ENCODE measurements at regions not wholly inside any gene's neighbourhood (a gene's known extent, or its start where the extent isn't known, plus 50 kb on each side); places are given as distances from the start of the nearest gene placed in this dataset.

- TF ChIP-seq CTCF (IDR thresholded peaks at IDR 0.05; ENCODE audit: extremely low read depth, insufficient read depth, missing control alignments): no peak
- in situ Hi-C loops (cut with MboI; ENCODE audit: low pct_unique_long_range_greater_than_20kb, low sequenced_read_pairs, unreplicated experiment): no loop called here
- no peak for DNase-seq (ENCODE audit: low spot score)
These were observed 118.4 kb downstream of the GLI2 start for GRCh38 chr2:120854014-120854620.

GRCh38 chr2:120854766-120855530 lies 119.3 kb downstream of the GLI2 start:
- TF ChIP-seq CTCF (IDR thresholded peaks at IDR 0.05; ENCODE audit: extremely low read depth, insufficient read depth, missing control alignments): no peak
- DNase-seq (ENCODE audit: low spot score): no peak
- in situ Hi-C loops (cut with MboI; ENCODE audit: low pct_unique_long_range_greater_than_20kb, low sequenced_read_pairs, unreplicated experiment): no loop called here

DNA sequence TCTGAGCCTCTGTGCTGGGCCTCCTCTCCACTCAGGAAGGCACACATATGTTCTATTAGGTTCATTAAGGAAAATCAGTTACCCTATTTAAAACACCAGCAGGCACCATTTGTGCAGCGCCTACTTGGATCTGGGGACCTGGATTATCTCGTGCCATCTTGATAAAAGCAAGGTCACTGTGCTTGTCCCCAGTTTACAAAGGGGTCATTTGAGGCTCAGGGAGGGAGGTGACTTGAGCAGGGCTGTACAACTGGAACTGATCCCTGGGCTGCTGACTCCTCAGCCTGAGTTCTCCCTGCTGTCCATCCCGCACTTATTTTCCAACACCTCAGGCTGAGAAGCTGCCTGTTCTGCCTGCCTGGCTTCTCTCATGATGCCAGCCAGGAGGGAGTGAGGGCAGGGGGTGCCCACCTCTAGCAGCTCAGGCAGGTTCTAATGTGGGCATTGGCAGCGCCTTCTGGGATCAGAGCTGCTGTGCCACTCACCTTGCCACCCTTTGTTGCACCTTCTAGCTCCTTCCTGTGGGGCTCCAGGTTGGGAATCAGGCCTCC lies 120.3 kb downstream of the GLI2 start:
- in situ Hi-C loops (cut with MboI; ENCODE audit: low pct_unique_long_range_greater_than_20kb, low sequenced_read_pairs, unreplicated experiment): no loop called here
- DNase-seq (ENCODE audit: low spot score): no peak
- no peak for TF ChIP-seq CTCF (IDR thresholded peaks at IDR 0.05; ENCODE audit: extremely low read depth, insufficient read depth, missing control alignments)

- no peak for DNase-seq (ENCODE audit: low spot score)
- in situ Hi-C loops (cut with MboI; ENCODE audit: low pct_unique_long_range_greater_than_20kb, low sequenced_read_pairs, unreplicated experiment): no loop called here
- no peak for TF ChIP-seq CTCF (IDR thresholded peaks at IDR 0.05; ENCODE audit: extremely low read depth, insufficient read depth, missing control alignments)
These were observed 120.8 kb downstream of the GLI2 start for GRCh38 chr2:120856421-120856862.

- in situ Hi-C loops (cut with MboI; ENCODE audit: low pct_unique_long_range_greater_than_20kb, low sequenced_read_pairs, unreplicated experiment): no loop called here
- no peak for TF ChIP-seq CTCF (IDR thresholded peaks at IDR 0.05; ENCODE audit: extremely low read depth, insufficient read depth, missing control alignments)
- DNase-seq (ENCODE audit: low spot score): no peak
These were observed 121.8 kb downstream of the GLI2 start for GRCh38 chr2:120857422-120857821.

- DNase-seq (ENCODE audit: low spot score): no peak
- in situ Hi-C loops (cut with MboI; ENCODE audit: low pct_unique_long_range_greater_than_20kb, low sequenced_read_pairs, unreplicated experiment): no loop called here
- TF ChIP-seq CTCF (IDR thresholded peaks at IDR 0.05; ENCODE audit: extremely low read depth, insufficient read depth, missing control alignments): no peak
These were observed 122.3 kb downstream of the GLI2 start for GRCh38 chr2:120857931-120858330.
